Caki2 (cell line): ENCODE measurements at regions not wholly inside any gene's neighbourhood (a gene's known extent, or its start where the extent isn't known, plus 50 kb on each side); places are given as distances from the start of the nearest gene placed in this dataset.

Experiments used
- DNase-seq: peaks from one replicate; pipeline ENCODE4 v3.0.0-alpha.2; 2015; ENCODE audit warnings: low read depth
- in situ Hi-C: cut with HindIII; loops from 2 replicates; pipeline ENCODE4 v1.10.0; 2016; ENCODE audit warnings: low sequenced_read_pairs, low pct_unique_long_range_greater_than_20kb, mixed read lengths

- in situ Hi-C loops, result no loop called here
- no peak for DNase-seq
These were observed 95.0 kb upstream of the HAND1 start for GRCh38 chr5:154573011-154573410.

GRCh38 chr5:154571325-154572035 lies 93.5 kb upstream of the HAND1 start:
- no peak for DNase-seq
- in situ Hi-C loops, result no loop called here

- no peak for DNase-seq
- in situ Hi-C loops, result no loop called here
These were observed 92.7 kb upstream of the HAND1 start for GRCh38 chr5:154570572-154571324.

- in situ Hi-C loops, result no loop called here
These were observed 90.6 kb upstream of the HAND1 start for GRCh38 chr5:154568589-154568988.

GRCh38 chr5:154567155-154567554 lies 89.1 kb upstream of the HAND1 start:
- no peak for DNase-seq
- in situ Hi-C loops, result no loop called here

More at GRCh38 chr5:154568589-154568988, 90.6 kb upstream of the HAND1 start:
- DNase-seq, result no peak

- no peak for DNase-seq
- in situ Hi-C loops, result no loop called here
These were observed 88.2 kb upstream of the HAND1 start for GRCh38 chr5:154566146-154566680.

GRCh38 chr5:154565123-154565522 lies 87.1 kb upstream of the HAND1 start:
- in situ Hi-C loops, result no loop called here
- DNase-seq, result no peak

GRCh38 chr5:154562244-154562880 lies 84.3 kb upstream of the HAND1 start:
- DNase-seq, result no peak
- in situ Hi-C loops, result no loop called here

- in situ Hi-C loops, result no loop called here
- no peak for DNase-seq
These were observed 81.6 kb upstream of the HAND1 start for GRCh38 chr5:154559398-154560276.

GRCh38 chr5:154557548-154557947 lies 79.5 kb upstream of the HAND1 start:
- in situ Hi-C loops, result no loop called here
- no peak for DNase-seq

- in situ Hi-C loops, result no loop called here
- no peak for DNase-seq
These were observed 69.5 kb upstream of the HAND1 start for GRCh38 chr5:154547551-154547950.

- in situ Hi-C loops, result no loop called here
- no peak for DNase-seq
These were observed 68.7 kb upstream of the HAND1 start for GRCh38 chr5:154546719-154547118.

- no peak for DNase-seq
- in situ Hi-C loops, result no loop called here
These were observed 66.6 kb upstream of the HAND1 start for GRCh38 chr5:154544646-154545045.

GRCh38 chr5:154543380-154543779 lies 65.4 kb upstream of the HAND1 start:
- in situ Hi-C loops, result no loop called here
- DNase-seq, result peak; percentile 11

- in situ Hi-C loops, result no loop called here
- no peak for DNase-seq
These were observed 64.6 kb upstream of the HAND1 start for GRCh38 chr5:154542581-154542980.

- in situ Hi-C loops, result no loop called here
- no peak for DNase-seq
These were observed 64.0 kb upstream of the HAND1 start for GRCh38 chr5:154542000-154542399.

- in situ Hi-C loops, result no loop called here
- DNase-seq, result no peak
These were observed 63.5 kb upstream of the HAND1 start for GRCh38 chr5:154541553-154541952.

- in situ Hi-C loops, result no loop called here
- no peak for DNase-seq
These were observed 62.6 kb upstream of the HAND1 start for GRCh38 chr5:154540600-154540999.
